Mesenchymal stem cell (in vitro differentiated cells and primary cell): ENCODE measurements at regions not wholly inside any gene's neighbourhood (a gene's known extent, or its start where the extent isn't known, plus 50 kb on each side); places are given as distances from the start of the nearest gene placed in this dataset.
"Not testable (repeated sequence)": the region's sequence is repeated elsewhere in the genome, so short reads cannot be mapped to it uniquely, and the experiment has no call there.

Experiments
- DNase-seq: peaks from one replicate; pipeline ENCODE4 v3.0.0-alpha.2; 2013
- H2AFZ ChIP-seq: one replicate; pipeline ENCODE4 v1.6.1; 2013; ENCODE audit warnings: low read depth, mild to moderate bottlenecking, control low read depth, inconsistent platforms, low read length, moderate library complexity
- H2AK5ac ChIP-seq: 2 replicates; pipeline ENCODE4 v1.6.1; 2013; ENCODE audit warnings: low read length, moderate library complexity, mild to moderate bottlenecking, inconsistent platforms; ENCODE audit not compliant: severe bottlenecking
- H2BK120ac ChIP-seq: one replicate; pipeline ENCODE4 v1.6.1; 2013; ENCODE audit warnings: low read depth, mild to moderate bottlenecking, inconsistent platforms, low read length, moderate library complexity
- H2BK12ac ChIP-seq, 2 experiments: one replicate each; pipeline ENCODE4 v1.6.1; 2013; ENCODE audit warnings: inconsistent platforms in 2 of 2, low read length in 2 of 2, mild to moderate bottlenecking in 2 of 2, moderate library complexity in 2 of 2, control low read depth in 1 of 2
- H2BK15ac ChIP-seq: one replicate; pipeline ENCODE4 v1.6.1; 2013; ENCODE audit warnings: mild to moderate bottlenecking, low read depth, inconsistent platforms; ENCODE audit not compliant: poor library complexity, severe bottlenecking
- H2BK5ac ChIP-seq: 2 replicates; pipeline ENCODE4 v1.6.1; 2013; ENCODE audit warnings: low read depth, mild to moderate bottlenecking, low read length, control low read depth, inconsistent platforms; ENCODE audit not compliant: poor library complexity, severe bottlenecking
- H3K14ac ChIP-seq, 2 experiments: one replicate each; pipeline ENCODE4 v1.6.1; 2013; ENCODE audit warnings: inconsistent platforms in 2 of 2, low read length in 2 of 2, control low read depth in 1 of 2, mild to moderate bottlenecking in 1 of 2, moderate library complexity in 1 of 2
- H3K18ac ChIP-seq, 2 experiments: one replicate each; pipeline ENCODE4 v1.6.1; 2013; ENCODE audit warnings: inconsistent platforms in 2 of 2, low read length in 2 of 2, control low read depth in 1 of 2, low read depth in 1 of 2, mild to moderate bottlenecking in 1 of 2
- H3K23ac ChIP-seq, 2 experiments: one replicate each; pipeline ENCODE4 v1.6.1; 2013; ENCODE audit warnings: inconsistent platforms in 2 of 2, low read length in 2 of 2, mild to moderate bottlenecking in 2 of 2, moderate library complexity in 2 of 2, control low read depth in 1 of 2
- H3K27ac ChIP-seq: 2 replicates; pipeline ENCODE4 v1.5.1; 2013; ENCODE audit warnings: mild to moderate bottlenecking, moderate library complexity, low read length, control low read depth, inconsistent platforms; ENCODE audit not compliant: poor library complexity, severe bottlenecking
- H3K27me3 ChIP-seq, 2 experiments: 2 replicates each; pipeline versions ENCODE4 v1.6.1 to v1.7.0; 2013; ENCODE audit warnings: low read length in 2 of 2, mild to moderate bottlenecking in 2 of 2, moderate library complexity in 2 of 2, control low read depth in 1 of 2, inconsistent platforms in 1 of 2; ENCODE audit not compliant: control insufficient read depth in 1 of 2, insufficient read depth in 1 of 2
- H3K36me3 ChIP-seq, 2 experiments: 2 replicates each; pipeline versions ENCODE4 v1.6.1 to v1.7.0; 2013; ENCODE audit warnings: low read length in 2 of 2, control low read depth in 1 of 2, inconsistent platforms in 1 of 2, low read depth in 1 of 2, mild to moderate bottlenecking in 1 of 2; ENCODE audit not compliant: insufficient read depth in 2 of 2, control insufficient read depth in 1 of 2
- H3K4ac ChIP-seq, 2 experiments: one replicate each; pipeline ENCODE4 v1.6.1; 2013; ENCODE audit warnings: inconsistent platforms in 2 of 2, low read length in 2 of 2, mild to moderate bottlenecking in 2 of 2, moderate library complexity in 2 of 2, control low read depth in 1 of 2, low read depth in 1 of 2
- H3K4me1 ChIP-seq: 2 replicates; pipeline ENCODE4 v1.6.1; 2013; ENCODE audit warnings: low read depth, low read length, control low read depth; ENCODE audit not compliant: control insufficient read depth, insufficient read depth
- H3K4me2 ChIP-seq: 2 replicates; pipeline ENCODE4 v1.6.1; 2013; ENCODE audit warnings: low read length, mild to moderate bottlenecking, inconsistent platforms; ENCODE audit not compliant: poor library complexity, severe bottlenecking
- H3K4me3 ChIP-seq, 2 experiments: 2 replicates each; pipeline versions ENCODE4 v1.5.1 to v1.7.0; 2013; ENCODE audit warnings: low read length in 2 of 2, mild to moderate bottlenecking in 2 of 2, control low read depth in 1 of 2, low read depth in 1 of 2; ENCODE audit not compliant: insufficient read depth in 1 of 2
- H3K79me1 ChIP-seq: replicated peaks from 2 replicates; pipeline ENCODE4 v1.6.1; 2013; ENCODE audit warnings: mild to moderate bottlenecking, control low read depth, low read length, inconsistent platforms; ENCODE audit not compliant: poor library complexity, severe bottlenecking
- H3K9ac ChIP-seq: 2 replicates; pipeline ENCODE4 v1.7.0; 2013; ENCODE audit warnings: mild to moderate bottlenecking, low read length, moderate library complexity
- H3K9me3 ChIP-seq: 2 replicates; pipeline ENCODE4 v1.7.0; 2013; ENCODE audit warnings: mild to moderate bottlenecking, low read length; ENCODE audit not compliant: control insufficient read depth
- H4K8ac ChIP-seq: one replicate; pipeline ENCODE4 v1.6.1; 2013; ENCODE audit warnings: inconsistent platforms, mild to moderate bottlenecking, low read length, moderate library complexity
- H4K91ac ChIP-seq: one replicate; pipeline ENCODE4 v1.6.1; 2013; ENCODE audit warnings: mild to moderate bottlenecking, low read length, inconsistent platforms
- WGBS: methylation state at CpG from one replicate; pipeline ENCODE4 v1.1.7; 2013; ENCODE audit warnings: mixed read lengths; 5-methylcytosine and 5-hydroxymethylcytosine counted together

DNA sequence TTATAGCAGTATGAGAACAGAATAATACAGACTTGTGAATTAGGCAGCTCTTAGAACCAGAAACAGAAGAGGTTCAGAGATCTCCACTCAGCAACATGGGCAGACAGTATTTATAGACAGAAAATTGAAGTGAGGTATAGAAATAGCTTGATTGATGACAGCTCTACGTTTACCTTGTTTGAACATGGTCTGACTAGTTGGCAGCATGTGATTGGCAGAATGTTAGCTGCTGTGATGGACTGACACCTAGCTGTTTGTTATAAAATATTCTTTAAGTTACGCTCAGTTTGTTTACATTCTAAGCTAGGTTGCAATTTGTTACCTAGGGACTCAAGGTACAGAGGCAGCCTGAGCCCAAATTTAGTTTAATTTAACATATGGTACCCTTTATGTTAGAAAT is 73.7 kb upstream of the TMEM229A start:
- no peak overlapping the region for H4K91ac ChIP-seq
- DNase-seq = no peak

DNA sequence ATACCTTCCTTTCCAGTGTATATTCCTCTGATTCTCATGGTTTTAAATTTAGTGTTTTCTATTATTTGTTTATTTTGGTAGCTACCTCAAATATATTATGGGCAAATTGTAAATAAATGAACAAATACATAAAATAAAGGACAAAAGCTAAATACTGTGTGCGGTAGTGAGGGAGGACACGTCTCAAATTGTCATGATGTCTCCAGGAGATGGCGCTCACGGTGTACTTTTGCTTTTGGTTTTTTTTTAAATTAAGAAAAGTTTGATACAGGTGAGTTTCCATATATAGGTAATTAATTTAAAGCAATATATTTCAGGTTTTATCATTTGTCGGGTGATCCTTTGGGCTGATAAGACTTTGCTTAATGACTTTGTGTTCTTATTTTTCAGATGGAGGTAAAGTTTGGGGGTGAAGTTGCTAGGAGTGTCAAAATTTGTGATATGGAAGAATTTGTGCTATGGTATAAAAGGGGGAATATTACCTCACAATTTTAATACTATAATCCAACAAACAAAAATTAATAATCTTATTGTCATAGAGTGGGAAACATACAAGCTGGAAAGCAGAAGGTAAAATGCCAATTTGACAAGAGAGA is 68.4 kb upstream of the TMEM229A start:
- H3K18ac ChIP-seq = no peak overlapping the region
- H3K36me3 ChIP-seq = no peaks in the 10 kb centered on the region
- no peaks in the 10 kb centered on the region for H3K9me3 ChIP-seq
- no peak overlapping the region for H3K23ac ChIP-seq
- H4K8ac ChIP-seq = no peak overlapping the region
- no peaks in the 10 kb centered on the region for H3K4me1 ChIP-seq
- no peak overlapping the region for H2BK120ac ChIP-seq
- H3K4me3 ChIP-seq = no peak overlapping the region
- H3K4me2 ChIP-seq = no peak overlapping the region
- H2BK15ac ChIP-seq = no peak overlapping the region
- no peak overlapping the region for H2AFZ ChIP-seq
- no peak overlapping the region for H3K4ac ChIP-seq
- H3K14ac ChIP-seq = no peak overlapping the region
- H3K9ac ChIP-seq = no peak overlapping the region
- no peaks in the 10 kb centered on the region for H3K27me3 ChIP-seq
- no peak overlapping the region for H3K27ac ChIP-seq
- no peak overlapping the region for H2BK12ac ChIP-seq
- H2AK5ac ChIP-seq = no peak overlapping the region
- WGBS = 51% methylated on average over 5 of the region's 5 CpGs
- no peak overlapping the region for H4K91ac ChIP-seq
- H2BK5ac ChIP-seq = no peak overlapping the region
- peak; percentile 23 for DNase-seq
- H3K79me1 ChIP-seq = no peaks in the 10 kb centered on the region

More for the DNA sequence above, 73.7 kb upstream of the TMEM229A start:
- H2BK15ac ChIP-seq = no peak overlapping the region
- no peaks in the 10 kb centered on the region for H3K36me3 ChIP-seq
- H3K9me3 ChIP-seq = no peaks in the 10 kb centered on the region
- no peak overlapping the region for H3K27ac ChIP-seq
- H2BK120ac ChIP-seq = no peak overlapping the region
- H3K9ac ChIP-seq = no peak overlapping the region
- no peak overlapping the region for H3K14ac ChIP-seq
- H4K8ac ChIP-seq = no peak overlapping the region
- H3K79me1 ChIP-seq = no peaks in the 10 kb centered on the region
- no peak overlapping the region for H3K23ac ChIP-seq
- H3K18ac ChIP-seq = no peak overlapping the region
- no peak overlapping the region for H2AK5ac ChIP-seq
- no peak overlapping the region for H2BK5ac ChIP-seq
- WGBS = 33% methylated on average over 1 of the region's 2 CpGs
- no peaks in the 10 kb centered on the region for H3K27me3 ChIP-seq
- H3K4me1 ChIP-seq = no peaks in the 10 kb centered on the region
- no peak overlapping the region for H2BK12ac ChIP-seq
- H2AFZ ChIP-seq = no peak overlapping the region
- H3K4me3 ChIP-seq = no peak overlapping the region
- H3K4ac ChIP-seq = no peak overlapping the region
- H3K4me2 ChIP-seq = no peak overlapping the region

DNA sequence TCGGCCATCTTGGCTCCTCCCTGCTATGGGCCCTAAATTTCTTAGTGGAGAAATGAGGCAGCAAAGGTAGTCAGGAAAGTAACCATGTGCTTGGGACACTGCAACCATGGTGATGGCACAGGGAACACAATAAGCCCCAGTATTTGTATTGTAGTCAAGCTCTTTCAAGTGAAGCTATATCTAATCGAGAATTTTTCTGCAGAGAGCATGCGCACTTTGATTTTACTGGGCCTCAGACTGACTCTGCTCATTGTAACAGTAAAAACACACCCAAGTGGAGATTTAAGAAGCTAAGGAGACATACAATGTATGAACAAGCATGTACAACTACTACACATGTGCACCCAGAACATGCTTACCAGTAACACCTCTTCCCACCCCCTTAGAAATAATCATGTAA is 67.3 kb upstream of the TMEM229A start:
- WGBS = 98% methylated on average over 3 of the region's 3 CpGs

DNA sequence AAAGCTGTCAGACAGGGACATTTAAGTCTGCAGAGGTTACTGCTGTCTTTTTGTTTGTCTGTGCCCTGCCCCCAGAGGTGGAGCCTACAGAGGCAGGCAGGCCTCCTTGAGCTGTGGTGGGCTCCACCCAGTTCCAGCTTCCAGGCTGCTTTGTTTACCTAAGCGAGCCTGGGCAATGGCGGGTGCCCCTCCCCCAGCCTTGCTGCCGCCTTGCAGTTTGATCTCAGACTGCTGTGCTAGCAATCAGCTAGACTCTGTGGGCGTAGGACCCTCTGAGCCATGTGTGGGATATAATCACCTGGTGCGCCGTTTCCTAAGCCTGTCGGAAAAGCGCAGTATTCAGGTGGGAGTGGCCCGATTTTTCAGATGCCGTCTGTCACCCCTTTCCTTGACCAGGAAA is 66.7 kb upstream of the TMEM229A start:
- not testable (repeated sequence) for H2BK12ac ChIP-seq, H2BK120ac ChIP-seq
- 92% methylated on average over 10 of the region's 10 CpGs for WGBS

More for the DNA sequence above, 67.3 kb upstream of the TMEM229A start:
- Histone ChIP-seq H2BK12ac (no peak overlapping the region), H3K27me3 (no peaks in the 10 kb centered on the region), H2BK5ac (no peak overlapping the region), H4K8ac (no peak overlapping the region), H3K4me1 (no peaks in the 10 kb centered on the region), H3K23ac (no peak overlapping the region), H3K36me3 (no peaks in the 10 kb centered on the region), H3K9me3 (no peaks in the 10 kb centered on the region), H3K18ac (no peak overlapping the region), H3K9ac (no peak overlapping the region), H2BK120ac (no peak overlapping the region), H3K27ac (no peak overlapping the region), H2BK15ac (peak overlapping the region; percentile 52), H4K91ac (no peak overlapping the region), H2AK5ac (no peak overlapping the region), H3K14ac (no peak overlapping the region), H3K4me3 (no peak overlapping the region), H3K4ac (no peak overlapping the region), H3K4me2 (no peak overlapping the region), H2AFZ (no peak overlapping the region), H3K79me1 (no peaks in the 10 kb centered on the region)
- no peak for DNase-seq

More for the DNA sequence above, 66.7 kb upstream of the TMEM229A start:
- H3K23ac ChIP-seq, DNase-seq, H2AK5ac ChIP-seq, H2BK15ac ChIP-seq, H3K4ac ChIP-seq, H3K79me1 ChIP-seq, H3K18ac ChIP-seq, H3K4me2 ChIP-seq, H3K4me1 ChIP-seq, H4K91ac ChIP-seq, H3K9me3 ChIP-seq, H2AFZ ChIP-seq, H3K4me3 ChIP-seq, H3K9ac ChIP-seq, H3K14ac ChIP-seq, H3K36me3 ChIP-seq, H2BK5ac ChIP-seq, H3K27me3 ChIP-seq, H3K27ac ChIP-seq, H4K8ac ChIP-seq: not testable (repeated sequence)
